Ovary (tissue), 3 donors: ENCODE measurements at regions not wholly inside any gene's neighbourhood (a gene's known extent, or its start where the extent isn't known, plus 50 kb on each side); places are given as distances from the start of the nearest gene placed in this dataset.

Source experiments
- EP300 ChIP-seq: sonication (generic); formaldehyde crosslinking; IDR thresholded peaks from one replicate; pipeline ENCODE4 v1.6.1; 2017; ENCODE audit warnings: antibody characterized with exemption
- TF ChIP-seq, protein P1 (sequence below), 3 donors: fragments of 450-650 bp in 2 of 3; fragments of 200-600 bp in 1 of 3; IDR thresholded peaks; one replicate each; pipeline versions ENCODE4 v1.5.1 to v1.8.0; 2016 to 2022; ENCODE audit warnings: antibody characterized with exemption in 3 of 3, mild to moderate bottlenecking in 1 of 3
- donor health status: DM: no; HTN: no; CAD: no.

DNA sequence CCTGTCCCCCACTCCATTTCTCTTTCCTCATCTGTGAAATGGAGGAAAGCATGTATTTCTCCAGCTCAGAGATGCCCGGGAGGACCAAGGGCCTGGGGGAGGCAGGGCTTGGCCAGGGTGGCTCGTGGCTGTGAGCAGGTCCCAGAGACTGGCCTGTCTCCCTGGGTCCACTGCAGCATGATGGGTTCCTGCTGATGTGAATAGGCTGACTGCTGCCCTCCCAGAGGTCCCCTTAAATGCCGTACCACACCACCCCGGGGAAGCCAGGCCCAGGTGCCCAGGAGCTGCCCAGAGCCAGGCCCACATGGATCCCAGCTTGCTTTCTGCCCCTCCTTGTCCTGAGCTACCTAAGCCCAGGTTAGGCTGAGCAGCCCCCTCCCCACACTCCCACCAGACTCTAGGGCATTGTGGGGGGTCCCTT is 158.2 kb upstream of the C14orf180 start:
- TF ChIP-seq, protein P1, sequence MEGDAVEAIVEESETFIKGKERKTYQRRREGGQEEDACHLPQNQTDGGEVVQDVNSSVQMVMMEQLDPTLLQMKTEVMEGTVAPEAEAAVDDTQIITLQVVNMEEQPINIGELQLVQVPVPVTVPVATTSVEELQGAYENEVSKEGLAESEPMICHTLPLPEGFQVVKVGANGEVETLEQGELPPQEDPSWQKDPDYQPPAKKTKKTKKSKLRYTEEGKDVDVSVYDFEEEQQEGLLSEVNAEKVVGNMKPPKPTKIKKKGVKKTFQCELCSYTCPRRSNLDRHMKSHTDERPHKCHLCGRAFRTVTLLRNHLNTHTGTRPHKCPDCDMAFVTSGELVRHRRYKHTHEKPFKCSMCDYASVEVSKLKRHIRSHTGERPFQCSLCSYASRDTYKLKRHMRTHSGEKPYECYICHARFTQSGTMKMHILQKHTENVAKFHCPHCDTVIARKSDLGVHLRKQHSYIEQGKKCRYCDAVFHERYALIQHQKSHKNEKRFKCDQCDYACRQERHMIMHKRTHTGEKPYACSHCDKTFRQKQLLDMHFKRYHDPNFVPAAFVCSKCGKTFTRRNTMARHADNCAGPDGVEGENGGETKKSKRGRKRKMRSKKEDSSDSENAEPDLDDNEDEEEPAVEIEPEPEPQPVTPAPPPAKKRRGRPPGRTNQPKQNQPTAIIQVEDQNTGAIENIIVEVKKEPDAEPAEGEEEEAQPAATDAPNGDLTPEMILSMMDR (IDR thresholded peaks at IDR 0.05): no peak
- no peak for TF ChIP-seq EP300
